ENCODE measurements at regions not wholly inside any gene's neighbourhood (a gene's known extent, or its start where the extent isn't known, plus 50 kb on each side); places are given as distances from the start of the nearest gene placed in this dataset.

DNA sequence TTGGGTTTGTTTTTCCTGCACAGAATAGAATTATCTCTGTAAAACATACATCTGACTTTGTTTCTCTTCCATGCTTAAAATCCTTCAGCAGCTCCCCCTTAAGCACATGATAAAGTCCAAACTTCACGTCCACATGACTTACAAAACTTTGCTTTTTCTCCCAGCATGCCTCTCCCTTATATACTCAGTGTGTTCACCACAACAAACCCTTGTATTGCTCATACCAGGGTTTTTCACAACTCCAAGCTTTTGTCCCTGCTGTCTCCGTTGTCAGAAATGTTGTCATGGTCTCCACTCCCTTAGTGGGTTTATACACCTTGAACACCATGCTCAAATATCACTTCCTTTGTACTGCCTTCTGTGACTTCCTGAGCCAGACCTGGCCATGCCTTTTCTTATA, 91.1 kb upstream of the MITF start:
- TF ChIP-seq POLR2AphosphoS5 (IDR thresholded peaks at IDR 0.05; ENCODE audit: low read depth, low read length) (no peak), POLR2A (IDR thresholded peaks at IDR 0.05; ENCODE audit: low read depth, low read length) (no peak), TAF1 (IDR thresholded peaks at IDR 0.05; ENCODE audit: borderline replicate concordance, low read depth, low read length) (no peak)

Data from GM12892 (cell line).